ENCODE measurements at regions not wholly inside any gene's neighbourhood (a gene's known extent, or its start where the extent isn't known, plus 50 kb on each side); places are given as distances from the start of the nearest gene placed in this dataset.

DNA sequence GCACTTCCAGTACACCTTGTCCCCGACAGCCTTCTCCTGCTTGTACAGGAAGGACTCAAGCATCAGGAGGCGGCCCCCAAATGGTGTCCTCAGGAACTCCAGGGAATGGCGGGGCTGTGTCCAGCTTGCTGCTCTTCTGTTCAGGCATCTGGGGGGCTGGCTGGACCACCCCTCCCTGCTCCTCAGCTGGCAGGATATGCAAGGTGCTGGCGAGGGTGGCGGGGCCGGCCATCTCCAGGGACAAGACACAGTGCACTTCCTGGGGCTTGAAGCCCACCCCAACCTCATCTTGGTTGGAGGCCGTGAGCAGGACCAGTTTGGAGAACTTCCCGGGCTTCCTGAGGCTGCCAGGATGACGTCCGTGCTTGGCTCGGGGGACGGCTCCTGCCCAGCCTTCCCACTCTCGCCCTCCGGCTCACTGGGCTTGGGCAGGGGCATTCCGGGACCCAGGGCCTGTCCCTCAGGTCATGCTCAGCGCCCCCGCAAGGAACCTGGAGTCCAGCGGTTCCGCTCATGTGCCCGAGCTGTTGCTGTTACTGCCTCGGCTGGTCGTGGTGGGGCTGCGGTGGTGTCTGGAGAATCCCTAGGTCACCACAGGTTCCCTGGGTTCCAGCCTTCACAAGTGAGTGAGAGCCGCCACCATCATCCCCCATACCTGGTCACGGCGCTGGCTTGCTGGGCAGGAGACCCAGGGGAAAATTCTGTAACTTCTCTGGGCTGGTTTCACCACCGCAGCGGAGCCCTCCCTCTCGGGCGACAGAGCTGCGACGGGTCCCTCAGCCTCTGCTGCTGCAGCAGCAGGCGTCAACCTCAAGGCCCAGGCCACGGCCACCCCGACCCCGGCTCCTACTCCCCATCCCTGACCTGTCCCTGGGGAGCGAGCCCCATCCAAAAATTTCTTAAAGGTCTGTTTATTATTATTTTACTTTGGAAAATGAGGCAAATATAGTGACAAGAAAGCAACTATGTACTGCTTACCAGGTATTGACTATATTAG is 82.8 kb upstream of the FXR1 start:
- Histone ChIP-seq H3K4me3 (replicated peaks; ENCODE audit: insufficient read depth, low read length) (no peak overlapping the region), H3K27ac (replicated peaks) (no peak overlapping the region), H3K27me3 (ENCODE audit: insufficient read depth, poor library complexity, severe bottlenecking) (no peaks in the 10 kb centered on the region)
- DNase-seq (ENCODE audit: low read depth in 1 of 2, low spot score in 1 of 2): no peak
- TF ChIP-seq SPI1 (IDR thresholded peaks at IDR 0.05; ENCODE audit: borderline replicate concordance, low read depth) (no peak), GABPA (IDR thresholded peaks at IDR 0.05; ENCODE audit: low read depth) (no peak), POLR2AphosphoS5 (IDR thresholded peaks at IDR 0.05; ENCODE audit: low read depth) (no peak)
- TF ChIP-seq, protein P1, sequence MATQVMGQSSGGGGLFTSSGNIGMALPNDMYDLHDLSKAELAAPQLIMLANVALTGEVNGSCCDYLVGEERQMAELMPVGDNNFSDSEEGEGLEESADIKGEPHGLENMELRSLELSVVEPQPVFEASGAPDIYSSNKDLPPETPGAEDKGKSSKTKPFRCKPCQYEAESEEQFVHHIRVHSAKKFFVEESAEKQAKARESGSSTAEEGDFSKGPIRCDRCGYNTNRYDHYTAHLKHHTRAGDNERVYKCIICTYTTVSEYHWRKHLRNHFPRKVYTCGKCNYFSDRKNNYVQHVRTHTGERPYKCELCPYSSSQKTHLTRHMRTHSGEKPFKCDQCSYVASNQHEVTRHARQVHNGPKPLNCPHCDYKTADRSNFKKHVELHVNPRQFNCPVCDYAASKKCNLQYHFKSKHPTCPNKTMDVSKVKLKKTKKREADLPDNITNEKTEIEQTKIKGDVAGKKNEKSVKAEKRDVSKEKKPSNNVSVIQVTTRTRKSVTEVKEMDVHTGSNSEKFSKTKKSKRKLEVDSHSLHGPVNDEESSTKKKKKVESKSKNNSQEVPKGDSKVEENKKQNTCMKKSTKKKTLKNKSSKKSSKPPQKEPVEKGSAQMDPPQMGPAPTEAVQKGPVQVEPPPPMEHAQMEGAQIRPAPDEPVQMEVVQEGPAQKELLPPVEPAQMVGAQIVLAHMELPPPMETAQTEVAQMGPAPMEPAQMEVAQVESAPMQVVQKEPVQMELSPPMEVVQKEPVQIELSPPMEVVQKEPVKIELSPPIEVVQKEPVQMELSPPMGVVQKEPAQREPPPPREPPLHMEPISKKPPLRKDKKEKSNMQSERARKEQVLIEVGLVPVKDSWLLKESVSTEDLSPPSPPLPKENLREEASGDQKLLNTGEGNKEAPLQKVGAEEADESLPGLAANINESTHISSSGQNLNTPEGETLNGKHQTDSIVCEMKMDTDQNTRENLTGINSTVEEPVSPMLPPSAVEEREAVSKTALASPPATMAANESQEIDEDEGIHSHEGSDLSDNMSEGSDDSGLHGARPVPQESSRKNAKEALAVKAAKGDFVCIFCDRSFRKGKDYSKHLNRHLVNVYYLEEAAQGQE (IDR thresholded peaks at IDR 0.05; ENCODE audit: insufficient replicate concordance, low read depth): no peak
- TF ChIP-seq, protein P2, sequence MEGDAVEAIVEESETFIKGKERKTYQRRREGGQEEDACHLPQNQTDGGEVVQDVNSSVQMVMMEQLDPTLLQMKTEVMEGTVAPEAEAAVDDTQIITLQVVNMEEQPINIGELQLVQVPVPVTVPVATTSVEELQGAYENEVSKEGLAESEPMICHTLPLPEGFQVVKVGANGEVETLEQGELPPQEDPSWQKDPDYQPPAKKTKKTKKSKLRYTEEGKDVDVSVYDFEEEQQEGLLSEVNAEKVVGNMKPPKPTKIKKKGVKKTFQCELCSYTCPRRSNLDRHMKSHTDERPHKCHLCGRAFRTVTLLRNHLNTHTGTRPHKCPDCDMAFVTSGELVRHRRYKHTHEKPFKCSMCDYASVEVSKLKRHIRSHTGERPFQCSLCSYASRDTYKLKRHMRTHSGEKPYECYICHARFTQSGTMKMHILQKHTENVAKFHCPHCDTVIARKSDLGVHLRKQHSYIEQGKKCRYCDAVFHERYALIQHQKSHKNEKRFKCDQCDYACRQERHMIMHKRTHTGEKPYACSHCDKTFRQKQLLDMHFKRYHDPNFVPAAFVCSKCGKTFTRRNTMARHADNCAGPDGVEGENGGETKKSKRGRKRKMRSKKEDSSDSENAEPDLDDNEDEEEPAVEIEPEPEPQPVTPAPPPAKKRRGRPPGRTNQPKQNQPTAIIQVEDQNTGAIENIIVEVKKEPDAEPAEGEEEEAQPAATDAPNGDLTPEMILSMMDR (IDR thresholded peaks at IDR 0.05; ENCODE audit: insufficient read depth, low read length): no peak

DNA sequence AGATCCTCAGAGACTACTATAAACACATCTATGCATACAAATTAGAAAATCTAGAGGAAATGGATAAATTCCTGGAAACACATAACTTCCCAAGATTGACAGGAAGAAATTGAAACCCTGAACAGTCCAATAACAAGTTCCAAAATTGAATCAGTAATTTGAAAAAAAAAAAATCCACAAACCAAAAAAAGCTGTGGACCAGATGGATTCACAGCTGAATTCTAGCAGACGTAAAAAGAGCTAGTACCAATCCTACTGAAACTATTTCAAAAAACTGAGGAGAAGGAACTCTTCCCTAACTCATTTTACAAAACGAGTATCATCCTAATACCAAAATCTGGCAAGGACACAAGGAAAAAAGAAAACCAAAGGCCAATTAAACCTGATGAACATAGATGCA is 77.0 kb upstream of the FXR1 start:
- Histone ChIP-seq H3K27ac (replicated peaks) (no peak overlapping the region), H3K27me3 (ENCODE audit: insufficient read depth, poor library complexity, severe bottlenecking) (no peaks in the 10 kb centered on the region), H3K4me3 (replicated peaks; ENCODE audit: insufficient read depth, low read length) (no peak overlapping the region)
- TF ChIP-seq GABPA (IDR thresholded peaks at IDR 0.05; ENCODE audit: low read depth) (no peak), POLR2AphosphoS5 (IDR thresholded peaks at IDR 0.05; ENCODE audit: low read depth) (no peak), SPI1 (IDR thresholded peaks at IDR 0.05; ENCODE audit: borderline replicate concordance, low read depth) (no peak)
- TF ChIP-seq, protein P2 (IDR thresholded peaks at IDR 0.05; ENCODE audit: insufficient read depth, low read length): no peak
- TF ChIP-seq, protein P1 (IDR thresholded peaks at IDR 0.05; ENCODE audit: insufficient replicate concordance, low read depth): no peak
- no peak for DNase-seq (ENCODE audit: low read depth in 1 of 2, low spot score in 1 of 2)

DNA sequence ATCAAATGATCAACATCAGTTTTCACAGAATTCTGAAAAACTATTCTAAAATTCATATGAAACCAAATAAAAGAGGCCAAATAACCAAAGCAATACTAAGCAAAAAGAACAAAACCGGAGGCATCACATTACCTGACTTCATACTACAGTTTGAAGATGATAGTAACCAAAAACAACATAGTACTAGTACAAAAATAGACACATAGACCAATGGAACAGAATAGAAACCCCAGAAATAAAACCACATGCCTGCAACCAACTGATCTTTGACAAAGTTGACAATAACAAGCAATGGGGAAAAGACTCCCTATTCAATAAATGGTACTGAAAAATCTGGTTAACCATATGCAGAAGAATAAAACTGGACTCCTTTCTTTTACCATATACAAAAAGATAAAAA is 75.7 kb upstream of the FXR1 start:
- TF ChIP-seq POLR2AphosphoS5 (IDR thresholded peaks at IDR 0.05; ENCODE audit: low read depth) (no peak), SPI1 (IDR thresholded peaks at IDR 0.05; ENCODE audit: borderline replicate concordance, low read depth) (no peak), GABPA (IDR thresholded peaks at IDR 0.05; ENCODE audit: low read depth) (no peak)
- TF ChIP-seq, protein P2 (IDR thresholded peaks at IDR 0.05; ENCODE audit: insufficient read depth, low read length): no peak
- TF ChIP-seq, protein P1 (IDR thresholded peaks at IDR 0.05; ENCODE audit: insufficient replicate concordance, low read depth): no peak
- Histone ChIP-seq H3K27me3 (ENCODE audit: insufficient read depth, poor library complexity, severe bottlenecking) (no peaks in the 10 kb centered on the region), H3K4me3 (replicated peaks; ENCODE audit: insufficient read depth, low read length) (no peak overlapping the region), H3K27ac (replicated peaks) (no peak overlapping the region)
- DNase-seq (ENCODE audit: low read depth in 1 of 2, low spot score in 1 of 2): no peak
